Right renal cortex interstitium (tissue), 3 donors: ENCODE measurements at regions not wholly inside any gene's neighbourhood (a gene's known extent, or its start where the extent isn't known, plus 50 kb on each side); places are given as distances from the start of the nearest gene placed in this dataset.

ENCODE experiments used
- DNase-seq, 3 donors: peaks; one replicate each; pipeline ENCODE4 v3.0.0-alpha.2; 2013; ENCODE audit warnings: low read depth in 3 of 3, low spot score in 2 of 3

- DNase-seq = no peak
Observed at GRCh38 chr14:98227727-98228111, 1044.3 kb downstream of the BCL11B start.

- no peak for DNase-seq
Observed at GRCh38 chr14:98229656-98230366, 1042.2 kb downstream of the BCL11B start.

DNA sequence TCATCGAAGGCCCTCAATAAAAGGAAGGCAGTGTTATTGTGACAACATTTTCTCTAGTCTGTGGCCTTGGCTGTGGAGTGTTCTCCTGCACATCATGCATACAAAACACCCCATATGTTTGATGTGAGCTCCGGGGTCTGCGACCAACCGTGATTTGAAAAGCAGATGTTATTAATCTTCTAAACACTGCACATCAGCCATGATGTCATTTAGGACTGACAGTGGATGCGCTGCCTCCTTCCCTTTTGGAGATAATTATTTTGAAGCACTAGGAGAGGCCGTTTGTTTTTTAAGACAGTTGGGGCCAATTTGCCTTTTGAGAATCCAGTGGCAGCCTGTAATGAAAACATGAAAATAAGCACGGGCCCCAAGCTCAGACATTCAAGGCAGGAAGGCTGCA lies 1041.6 kb downstream of the BCL11B start:
- DNase-seq = no peak

GRCh38 chr14:98231210-98231609 lies 1040.8 kb downstream of the BCL11B start:
- DNase-seq = no peak

- DNase-seq = no peak
Observed at GRCh38 chr14:98233656-98234055, 1038.3 kb downstream of the BCL11B start.

GRCh38 chr14:98234208-98234607 lies 1037.8 kb downstream of the BCL11B start:
- DNase-seq = no peak

GRCh38 chr14:98236314-98236713 lies 1035.7 kb downstream of the BCL11B start:
- no peak for DNase-seq

DNA sequence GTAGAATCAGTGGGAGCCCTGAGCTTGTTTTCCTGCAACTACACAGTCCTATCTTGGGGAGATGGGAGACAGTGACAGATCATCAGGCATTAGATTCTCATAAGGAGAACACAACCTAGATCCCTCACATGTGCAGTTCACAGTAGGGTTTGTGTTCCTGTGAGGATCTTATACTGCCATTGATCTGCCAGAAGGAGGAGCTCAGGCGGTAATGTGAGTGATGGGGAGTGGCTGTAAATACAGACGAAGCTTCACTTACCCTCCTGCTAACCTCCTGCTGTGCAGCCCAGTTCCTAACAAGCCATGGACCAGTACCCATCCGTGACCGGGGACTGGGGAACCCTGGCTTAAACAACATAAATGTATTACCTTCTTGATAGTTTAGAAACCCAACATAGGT lies 1034.1 kb downstream of the BCL11B start:
- no peak for DNase-seq

DNA sequence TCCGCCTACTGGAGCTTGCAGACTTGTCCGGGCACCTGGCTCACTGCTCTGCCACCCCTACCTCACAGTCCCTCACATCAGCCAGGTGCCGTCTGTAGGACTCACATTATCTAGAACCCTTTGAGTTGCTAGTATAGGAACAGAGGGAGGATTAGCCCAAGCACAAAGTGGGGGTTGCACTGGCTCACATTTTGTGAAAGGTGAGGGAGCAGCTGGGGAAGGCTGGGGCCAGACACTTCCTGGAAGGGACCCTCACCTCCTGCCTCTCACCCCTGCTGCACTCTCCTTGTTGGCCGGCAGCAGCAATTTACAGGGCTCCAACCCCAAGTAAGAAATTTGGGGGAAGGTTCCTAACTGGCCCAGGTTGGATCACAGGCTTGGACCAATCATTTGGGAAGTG lies 1031.6 kb downstream of the BCL11B start:
- no peak for DNase-seq

GRCh38 chr14:98242903-98243302 lies 1029.1 kb downstream of the BCL11B start:
- no peak for DNase-seq

- no peak for DNase-seq
Observed at GRCh38 chr14:98243332-98243731, 1028.7 kb downstream of the BCL11B start.

- no peak for DNase-seq
Observed at GRCh38 chr14:98244162-98244948, 1027.6 kb downstream of the BCL11B start.

DNA sequence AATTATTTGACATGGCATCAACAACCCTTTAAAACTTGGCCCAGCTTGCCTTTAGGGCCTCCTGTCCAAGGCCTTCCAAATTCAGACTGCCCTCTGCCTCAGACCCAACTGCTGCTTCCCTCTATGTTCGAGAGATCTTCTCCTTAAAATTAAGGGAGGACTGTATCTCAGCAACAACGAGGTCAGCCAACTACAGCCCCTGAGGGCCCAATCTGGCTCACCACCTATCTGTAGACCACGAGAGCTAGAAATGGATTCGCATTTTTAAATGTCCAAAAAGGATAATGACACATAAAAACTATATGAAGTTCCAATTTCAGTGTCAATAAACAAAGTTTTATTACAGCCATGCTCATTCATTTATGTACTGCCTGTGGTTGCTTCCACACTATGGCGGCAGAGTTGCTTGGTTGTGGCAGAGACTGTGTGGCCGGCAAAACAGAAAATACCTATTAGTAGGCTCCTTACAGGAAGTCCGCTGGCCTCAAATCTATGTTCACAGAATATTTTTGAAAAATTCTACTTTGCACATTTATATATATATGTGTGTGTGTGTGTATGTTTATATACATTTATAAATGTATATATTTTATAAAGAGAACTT lies 1026.9 kb downstream of the BCL11B start:
- no peak for DNase-seq

DNA sequence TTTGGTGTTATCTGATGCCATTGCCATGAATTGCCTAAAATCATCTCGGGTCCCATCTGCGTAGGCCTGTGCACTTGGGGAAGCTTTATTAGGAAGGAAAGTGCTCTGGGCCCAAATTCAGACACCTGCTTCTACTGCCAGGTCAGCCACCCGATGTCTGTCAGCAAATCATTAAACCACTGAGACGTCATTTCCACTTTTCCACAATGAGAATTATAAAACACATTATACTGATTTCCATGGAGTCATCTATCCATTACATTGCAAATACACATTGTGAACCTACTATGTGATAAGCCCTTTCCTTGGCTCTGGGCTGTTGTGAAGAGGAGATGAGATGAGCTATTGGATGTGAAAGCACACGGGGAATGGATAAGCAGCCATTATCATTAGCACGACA lies 1022.9 kb downstream of the BCL11B start:
- no peak for DNase-seq

DNA sequence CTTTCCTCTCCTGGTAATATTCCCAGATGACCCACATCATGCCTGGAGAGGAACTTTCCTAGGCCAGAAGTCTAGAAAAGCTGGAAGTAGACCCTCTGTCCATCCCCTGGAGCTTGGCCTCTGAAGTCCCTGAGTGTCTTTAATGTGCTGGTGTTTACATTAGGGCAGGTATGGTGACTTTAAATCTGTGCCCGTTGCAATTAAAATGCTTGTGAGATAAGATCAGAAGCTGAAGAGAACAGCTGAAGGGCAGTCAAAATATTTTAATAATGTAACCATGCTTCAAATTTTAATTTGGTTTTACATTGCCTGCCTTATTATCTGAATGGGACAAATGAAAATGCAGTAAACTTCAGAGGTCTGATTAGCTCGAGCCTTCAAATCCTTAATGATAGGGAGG lies 1022.5 kb downstream of the BCL11B start:
- no peak for DNase-seq

GRCh38 chr14:98252820-98253219 lies 1019.2 kb downstream of the BCL11B start:
- no peak for DNase-seq

- peak in 1 of 3 donors; percentile 7 for DNase-seq
Observed at GRCh38 chr14:98259881-98260280, 1012.1 kb downstream of the BCL11B start.

GRCh38 chr14:98262566-98262965 lies 1009.4 kb downstream of the BCL11B start:
- no peak for DNase-seq

- no peak for DNase-seq
Observed at GRCh38 chr14:98269533-98269932, 1002.5 kb downstream of the BCL11B start.

- no peak for DNase-seq
Observed at GRCh38 chr14:98270201-98270600, 1001.8 kb downstream of the BCL11B start.

DNA sequence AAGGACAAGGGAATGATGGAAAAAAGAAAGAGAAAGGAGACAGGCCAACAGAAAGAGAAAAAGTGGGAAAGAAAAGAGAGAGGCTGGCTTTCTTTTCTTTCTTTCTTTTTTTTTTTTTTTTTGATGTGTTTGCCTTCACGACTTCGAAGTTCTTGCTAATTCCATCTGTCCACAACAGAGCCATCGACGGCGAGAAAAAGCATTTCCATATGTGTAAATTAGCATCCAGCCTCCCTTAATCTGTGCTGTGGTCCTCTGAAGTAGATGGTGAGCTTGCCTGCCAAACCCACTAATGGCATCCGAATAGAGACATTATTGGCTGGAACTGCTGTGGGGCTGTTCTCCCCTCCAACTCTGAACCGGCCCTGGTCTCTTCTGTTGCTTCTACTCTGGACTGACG lies 997.4 kb downstream of the BCL11B start:
- no peak for DNase-seq

- no peak for DNase-seq
Observed at GRCh38 chr14:98278800-98279199, 993.2 kb downstream of the BCL11B start.
